ENCODE measurements at regions not wholly inside any gene's neighbourhood (a gene's known extent, or its start where the extent isn't known, plus 50 kb on each side); places are given as distances from the start of the nearest gene placed in this dataset.

DNA sequence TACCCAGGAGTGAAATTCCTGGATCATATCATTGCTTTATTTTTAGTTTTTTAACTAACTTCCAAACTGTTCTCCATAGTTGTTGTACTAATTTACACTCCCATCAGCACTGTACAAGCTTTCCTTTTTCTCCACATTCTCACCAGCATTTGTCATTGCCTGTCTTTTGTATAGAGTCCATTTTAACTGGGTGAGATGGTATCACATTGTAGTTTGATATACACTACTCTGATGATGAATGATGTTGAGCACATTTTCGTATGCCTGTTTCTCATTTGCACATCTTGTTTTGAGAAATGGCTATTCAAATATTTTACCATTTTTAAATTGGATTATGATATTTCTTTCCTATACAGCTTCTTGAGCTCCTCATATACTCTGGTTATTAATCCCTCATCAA lies 1586.6 kb downstream of the SI start:
- H2BK120ac ChIP-seq (ENCODE audit: low read depth, low read length, poor library complexity, severe bottlenecking), result no peak overlapping the region
- WGBS (ENCODE audit: extremely low coverage, insufficient read length, low lambda C conversion rate), result no CpG with 5 or more reads among the region's 1 CpG
- H3K4ac ChIP-seq (ENCODE audit: low read depth, low read length), result no peak overlapping the region
- no peak overlapping the region for H3K27ac ChIP-seq (ENCODE audit: insufficient read length, low read depth, low read length)
- H3K4me2 ChIP-seq (ENCODE audit: insufficient read depth, insufficient read length, low read length), result no peak overlapping the region
- no peak overlapping the region for H2BK5ac ChIP-seq (ENCODE audit: insufficient read length, low read length)
- H3K18ac ChIP-seq (ENCODE audit: insufficient read length, low read depth, low read length), result no peak overlapping the region
- Mint-ChIP-seq H3K36me3 (ENCODE audit: insufficient read depth in 1 of 3, low read depth in 3 of 3) (peaks cover 0 to 6% (median 4%) of the 10 kb centered on the region in 3 experiments; a peak in 4 of 7 replicates), H3K27ac (no peak overlapping the region), H3K4me3 (no peak overlapping the region), H3K9me3 (peaks cover 8 to 10% of the 10 kb centered on the region in 2 experiments), H3K4me1 (no peaks in the 10 kb centered on the region), H3K27me3 (ENCODE audit: low read depth) (no peaks in the 10 kb centered on the region)
- no peak overlapping the region for H4K8ac ChIP-seq (replicated peaks; ENCODE audit: insufficient read length, low read depth, low read length)
- no peak overlapping the region for H2AFZ ChIP-seq (ENCODE audit: low read length)
- H3K9me3 ChIP-seq (ENCODE audit: control insufficient read depth, low read depth, low read length), result peaks cover 7% of the 10 kb centered on the region
- H4K91ac ChIP-seq (ENCODE audit: insufficient read length, low read depth, low read length), result no peak overlapping the region
- no peak overlapping the region for H2BK12ac ChIP-seq (ENCODE audit: insufficient read length, low read depth, low read length)
- no peak overlapping the region for H3K56ac ChIP-seq (ENCODE audit: insufficient read length, low read depth, low read length)
- no peaks in the 10 kb centered on the region for H3K79me2 ChIP-seq (ENCODE audit: insufficient read depth, low read length)
- H4K20me1 ChIP-seq (ENCODE audit: control insufficient read depth, insufficient read depth, insufficient read length), result no peaks in the 10 kb centered on the region
- H3K14ac ChIP-seq (ENCODE audit: insufficient read depth, low read length), result no peak overlapping the region
- no peak overlapping the region for H3K23ac ChIP-seq (ENCODE audit: insufficient read length, low read depth, low read length)
- no peaks in the 10 kb centered on the region for H3K27me3 ChIP-seq (ENCODE audit: insufficient read depth, low read length)
- H3K9ac ChIP-seq (ENCODE audit: extremely low read depth, insufficient read length, low read length), result no peak overlapping the region
- H3K4me1 ChIP-seq (ENCODE audit: insufficient read depth, low read length), result no peaks in the 10 kb centered on the region
- H3T11ph ChIP-seq (ENCODE audit: low read length), result no peak overlapping the region
- no peak overlapping the region for H2AK5ac ChIP-seq (ENCODE audit: insufficient read length, low read length)
- TF ChIP-seq, protein P1, sequence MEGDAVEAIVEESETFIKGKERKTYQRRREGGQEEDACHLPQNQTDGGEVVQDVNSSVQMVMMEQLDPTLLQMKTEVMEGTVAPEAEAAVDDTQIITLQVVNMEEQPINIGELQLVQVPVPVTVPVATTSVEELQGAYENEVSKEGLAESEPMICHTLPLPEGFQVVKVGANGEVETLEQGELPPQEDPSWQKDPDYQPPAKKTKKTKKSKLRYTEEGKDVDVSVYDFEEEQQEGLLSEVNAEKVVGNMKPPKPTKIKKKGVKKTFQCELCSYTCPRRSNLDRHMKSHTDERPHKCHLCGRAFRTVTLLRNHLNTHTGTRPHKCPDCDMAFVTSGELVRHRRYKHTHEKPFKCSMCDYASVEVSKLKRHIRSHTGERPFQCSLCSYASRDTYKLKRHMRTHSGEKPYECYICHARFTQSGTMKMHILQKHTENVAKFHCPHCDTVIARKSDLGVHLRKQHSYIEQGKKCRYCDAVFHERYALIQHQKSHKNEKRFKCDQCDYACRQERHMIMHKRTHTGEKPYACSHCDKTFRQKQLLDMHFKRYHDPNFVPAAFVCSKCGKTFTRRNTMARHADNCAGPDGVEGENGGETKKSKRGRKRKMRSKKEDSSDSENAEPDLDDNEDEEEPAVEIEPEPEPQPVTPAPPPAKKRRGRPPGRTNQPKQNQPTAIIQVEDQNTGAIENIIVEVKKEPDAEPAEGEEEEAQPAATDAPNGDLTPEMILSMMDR (conservative IDR thresholded peaks at IDR 0.05), result no peak
- no peaks in the 10 kb centered on the region for H3K23me2 ChIP-seq (ENCODE audit: insufficient read length, low read depth, low read length, poor library complexity, severe bottlenecking)
- no peaks in the 10 kb centered on the region for H3K79me1 ChIP-seq (ENCODE audit: insufficient read depth, low read depth, low read length, poor library complexity, severe bottlenecking)
- no peak for DNase-seq
- no peak overlapping the region for H2BK15ac ChIP-seq (ENCODE audit: low read depth, low read length)
- no peak overlapping the region for H2BK20ac ChIP-seq (ENCODE audit: low read depth, low read length, poor library complexity, severe bottlenecking)
- H4K5ac ChIP-seq (ENCODE audit: insufficient read length, low read depth, low read length), result no peak overlapping the region
